Activated CD4-positive, alpha-beta T cell treated with anti-CD3 and anti-CD28 coated beads for 36 hours (primary cell): ENCODE measurements at regions not wholly inside any gene's neighbourhood (a gene's known extent, or its start where the extent isn't known, plus 50 kb on each side); places are given as distances from the start of the nearest gene placed in this dataset.

ENCODE experiments used
- ATAC-seq: fragments of 200-7000 bp; cut with Tn5 transposase; one replicate; pipeline ENCODE4 v1.10.0; 2021; ENCODE audit warnings: mild to moderate bottlenecking, moderate library complexity
- CTCF ChIA-PET: fragments of 350-600 bp; sonication (Branson Sonifier 250); formaldehyde crosslinking; loops from one replicate; lab custom pipeline; 2021; ENCODE audit warnings: antibody characterized with exemption; lab: Charles Lee
- POLR2A ChIA-PET: fragments of 350-600 bp; sonication (Branson Sonifier 250); formaldehyde crosslinking; loops from one replicate; lab custom pipeline; 2021; ENCODE audit warnings: antibody characterized with exemption, inconsistent platforms; lab: Charles Lee
- DNase-seq: peaks from one replicate; pipeline ENCODE4 v3.0.0-alpha.2; 2020
- H3K27ac Mint-ChIP-seq: one replicate; pipeline ENCODE4 v1.8.0; 2021; ENCODE audit warnings: mixed read lengths
- H3K27me3 Mint-ChIP-seq: one replicate; pipeline ENCODE4 v1.8.0; 2021; ENCODE audit warnings: mixed read lengths
- H3K36me3 Mint-ChIP-seq: one replicate; pipeline ENCODE4 v1.8.0; 2021; ENCODE audit warnings: low read depth, mixed read lengths
- H3K4me1 Mint-ChIP-seq: one replicate; pipeline ENCODE4 v1.8.0; 2021; ENCODE audit warnings: mixed read lengths
- H3K4me3 Mint-ChIP-seq: one replicate; pipeline ENCODE4 v1.8.0; 2021; ENCODE audit warnings: mild to moderate bottlenecking, moderate library complexity, mixed read lengths
- H3K9me3 Mint-ChIP-seq: one replicate; pipeline ENCODE4 v1.8.0; 2021; ENCODE audit warnings: low read depth, mixed read lengths
- intact Hi-C, 2 experiments: fragments of 100-400 bp; cut with DNase I in 1 of 2; cut with micrococcal nuclease in 1 of 2; formaldehyde crosslinking; loops; one replicate each; pipeline versions ENCODE4 v1.14.2 to v1.15.1; 2022 to 2024; cut with DNase I, micrococcal nuclease

DNA sequence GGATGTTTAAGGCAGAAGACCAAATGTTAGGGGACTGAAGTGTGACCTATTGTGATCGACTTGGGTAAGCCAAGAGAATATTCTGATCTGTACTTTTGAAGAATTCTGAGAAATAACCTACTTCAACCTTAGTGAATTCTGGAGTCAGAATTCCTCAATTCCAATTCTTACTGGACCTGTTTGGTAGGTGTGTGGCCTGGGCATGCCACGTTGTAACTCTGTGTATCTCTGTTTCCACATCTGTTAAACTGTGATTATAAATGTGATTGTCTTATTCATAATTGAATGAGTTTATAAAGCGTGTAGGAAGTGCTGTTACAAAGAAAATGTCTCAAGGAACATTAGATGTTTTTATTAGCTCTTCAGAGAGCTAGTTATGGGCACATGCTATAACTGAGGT is 64.5 kb downstream of the TUSC1 start:
- no peaks in the 10 kb centered on the region for H3K4me1 Mint-ChIP-seq
- H3K27ac Mint-ChIP-seq, result no peak overlapping the region
- ChIA-PET POLR2A (no interaction called here), CTCF (no interaction called here)
- ATAC-seq, result no peak
- peaks cover 2% of the 10 kb centered on the region for H3K36me3 Mint-ChIP-seq
- peaks cover 5% of the 10 kb centered on the region for H3K9me3 Mint-ChIP-seq
- intact Hi-C loops, result no loop called here
- H3K4me3 Mint-ChIP-seq, result no peak overlapping the region
- no peak for DNase-seq
- H3K27me3 Mint-ChIP-seq, result no peaks in the 10 kb centered on the region

DNA sequence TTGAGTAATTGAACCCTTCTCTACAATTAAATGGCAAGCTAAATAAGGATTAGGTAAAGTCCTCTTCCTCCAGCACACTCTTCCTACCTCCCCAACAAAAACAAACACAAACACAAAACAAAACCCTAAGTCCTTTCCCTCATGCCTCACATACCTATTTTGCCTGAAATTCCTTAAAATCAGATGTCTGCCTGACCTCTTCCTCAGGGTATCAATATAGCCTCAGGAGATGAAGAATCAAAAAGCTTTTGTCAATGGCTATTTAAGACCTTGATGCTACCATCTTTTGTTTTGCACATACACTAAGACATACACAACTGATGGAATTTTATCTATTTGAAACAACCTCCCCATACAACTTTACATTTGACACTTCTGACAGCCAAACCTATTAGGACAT is 75.1 kb downstream of the TUSC1 start:
- H3K4me3 Mint-ChIP-seq, result no peak overlapping the region
- no peaks in the 10 kb centered on the region for H3K4me1 Mint-ChIP-seq
- no peak for ATAC-seq
- peaks cover 7% of the 10 kb centered on the region for H3K9me3 Mint-ChIP-seq
- H3K27ac Mint-ChIP-seq, result no peak overlapping the region
- intact Hi-C loops, result no loop called here
- ChIA-PET POLR2A (no interaction called here), CTCF (no interaction called here)
- H3K27me3 Mint-ChIP-seq, result no peaks in the 10 kb centered on the region
- no peak for DNase-seq
- H3K36me3 Mint-ChIP-seq, result no peaks in the 10 kb centered on the region

DNA sequence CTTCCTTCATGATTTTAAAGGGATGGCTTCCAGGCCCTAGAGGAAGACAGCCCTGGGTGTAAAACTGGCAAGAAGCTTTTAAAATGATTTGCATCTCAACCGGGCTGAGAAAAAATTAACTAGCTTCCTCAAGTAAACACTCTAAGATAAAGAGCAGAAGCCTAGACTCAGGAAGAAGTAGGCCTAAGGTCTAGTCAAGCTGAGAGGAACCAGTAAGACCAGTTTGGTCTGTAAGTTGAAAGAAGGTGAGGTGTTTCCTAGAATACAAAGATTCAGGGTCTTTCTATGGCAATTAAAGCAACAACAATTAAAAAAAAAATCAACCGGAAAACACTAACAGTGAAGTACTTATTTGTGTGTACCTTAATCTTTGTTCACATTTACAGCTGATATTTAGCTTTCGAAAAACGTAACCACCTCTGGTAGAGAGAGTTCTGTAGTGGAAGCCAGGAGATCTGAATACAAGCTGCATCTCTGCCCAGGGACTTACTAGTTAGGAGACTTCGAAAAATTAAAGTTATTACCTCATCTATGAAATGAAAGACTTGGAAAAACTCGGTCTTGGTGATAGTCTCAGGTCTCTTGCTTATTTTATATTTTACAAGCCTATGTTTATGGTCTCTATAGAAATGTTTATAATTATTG is 75.7 kb downstream of the TUSC1 start:
- no peak for ATAC-seq
- ChIA-PET POLR2A (no interaction called here), CTCF (no interaction called here)

DNA sequence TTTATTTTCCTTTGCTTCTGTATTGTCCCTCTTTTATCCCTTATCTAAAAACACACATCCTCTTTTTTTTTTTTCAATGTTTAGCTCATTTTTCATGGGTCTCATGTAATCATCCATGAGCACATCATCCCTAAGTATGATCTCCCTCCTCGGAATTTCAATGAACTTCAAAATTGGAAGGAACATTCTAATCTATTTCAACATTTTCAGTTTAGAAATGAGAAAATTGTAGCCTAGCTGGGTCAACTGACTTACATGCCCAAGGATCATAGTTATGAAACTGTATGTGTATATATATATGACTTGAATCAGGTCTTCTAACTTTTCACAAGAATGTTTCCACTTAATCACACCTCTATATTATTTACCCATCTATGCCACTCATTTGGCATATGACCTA is 77.7 kb downstream of the TUSC1 start:
- H3K27ac Mint-ChIP-seq, result no peak overlapping the region
- no peaks in the 10 kb centered on the region for H3K36me3 Mint-ChIP-seq
- H3K27me3 Mint-ChIP-seq, result no peaks in the 10 kb centered on the region
- ATAC-seq, result no peak
- no peak for DNase-seq
- peaks cover 8% of the 10 kb centered on the region for H3K9me3 Mint-ChIP-seq
- POLR2A ChIA-PET, result no interaction called here
- H3K4me3 Mint-ChIP-seq, result no peak overlapping the region
- intact Hi-C loops, result no loop called here
- no peaks in the 10 kb centered on the region for H3K4me1 Mint-ChIP-seq
- CTCF ChIA-PET, result no interaction called here

More for the DNA sequence above, 75.7 kb downstream of the TUSC1 start:
- peaks cover 7% of the 10 kb centered on the region for H3K9me3 Mint-ChIP-seq
- intact Hi-C loops, result no loop called here
- no peaks in the 10 kb centered on the region for H3K36me3 Mint-ChIP-seq
- H3K4me1 Mint-ChIP-seq, result no peaks in the 10 kb centered on the region
- no peak overlapping the region for H3K4me3 Mint-ChIP-seq
- H3K27me3 Mint-ChIP-seq, result no peaks in the 10 kb centered on the region
- no peak overlapping the region for H3K27ac Mint-ChIP-seq
- DNase-seq, result no peak

DNA sequence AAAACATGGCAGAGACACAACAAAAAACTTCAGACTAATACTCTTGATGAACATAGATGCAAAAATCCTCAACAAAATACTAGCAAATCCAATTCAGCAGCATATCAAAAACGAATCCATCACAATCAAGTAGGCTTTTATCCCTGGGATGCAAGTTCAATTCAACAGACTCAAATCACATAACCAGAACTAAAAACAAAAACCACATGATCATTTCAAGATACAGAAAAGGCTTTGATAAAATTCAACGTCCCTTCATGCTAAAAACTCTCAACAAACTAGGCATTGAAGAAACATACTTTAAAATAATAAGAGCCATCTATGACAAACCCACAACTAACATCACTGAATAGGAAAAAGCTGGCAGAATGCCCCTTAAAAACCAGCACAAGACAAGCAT is 93.6 kb downstream of the TUSC1 start:
- H3K27me3 Mint-ChIP-seq, result no peaks in the 10 kb centered on the region
- intact Hi-C loops, result no loop called here
- ChIA-PET CTCF (no interaction called here), POLR2A (no interaction called here)
- peaks cover 23% of the 10 kb centered on the region for H3K9me3 Mint-ChIP-seq
- H3K36me3 Mint-ChIP-seq, result no peaks in the 10 kb centered on the region
- DNase-seq (no peak), ATAC-seq (no peak)
- no peak overlapping the region for H3K4me3 Mint-ChIP-seq
- no peaks in the 10 kb centered on the region for H3K4me1 Mint-ChIP-seq
- no peak overlapping the region for H3K27ac Mint-ChIP-seq

DNA sequence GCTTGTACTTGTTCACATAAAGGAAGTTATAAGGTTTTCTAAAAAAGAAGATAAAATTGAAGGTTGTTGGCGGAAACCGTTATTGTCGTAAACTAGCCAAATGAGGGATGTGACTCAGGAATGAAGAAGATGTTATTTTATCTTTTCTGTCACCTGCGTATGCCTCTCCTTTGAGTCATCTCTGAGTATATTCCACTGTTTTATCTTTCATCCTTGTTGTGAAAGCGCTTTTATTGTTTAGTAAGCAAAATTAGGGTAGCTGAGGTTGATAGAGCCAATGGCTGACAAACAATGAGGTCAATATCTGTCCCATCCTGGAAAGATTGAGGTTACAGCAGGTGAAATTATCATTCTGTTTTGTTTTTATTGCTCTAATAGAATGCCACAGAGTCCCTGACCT is 105.0 kb downstream of the TUSC1 start:
- ATAC-seq, result no peak
- Mint-ChIP-seq H3K27ac (no peak overlapping the region), H3K4me1 (no peaks in the 10 kb centered on the region), H3K9me3 (peaks cover 4% of the 10 kb centered on the region), H3K4me3 (no peak overlapping the region), H3K27me3 (no peaks in the 10 kb centered on the region), H3K36me3 (no peaks in the 10 kb centered on the region)
- ChIA-PET POLR2A (no interaction called here), CTCF (interaction anchor here (0.6 kb wide), 1 partner anchor 356 kb away, joined by 3 read pairs; no protein-coding TSS in a partner anchor)
- no peak for DNase-seq
- intact Hi-C loops, result no loop called here

DNA sequence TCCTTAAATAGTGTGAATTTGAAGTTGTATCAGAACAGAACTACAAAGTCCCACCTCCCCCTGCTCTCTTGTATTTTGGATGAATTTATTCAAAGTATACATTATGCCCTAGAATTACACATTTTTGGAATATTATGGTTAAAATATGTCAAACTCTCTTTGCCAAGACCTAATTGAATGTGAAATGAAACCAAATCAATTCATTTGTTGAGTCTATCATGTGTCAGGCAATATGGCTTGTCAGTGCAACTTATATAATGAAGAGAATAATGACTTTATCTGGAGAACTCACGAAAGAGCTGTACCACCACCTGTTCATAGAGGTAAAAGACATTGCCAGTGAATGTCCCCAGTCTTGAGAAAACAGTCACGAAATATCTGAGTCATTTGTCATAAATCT is 106.8 kb downstream of the TUSC1 start:
- Mint-ChIP-seq H3K27me3 (no peaks in the 10 kb centered on the region), H3K9me3 (peaks cover 4% of the 10 kb centered on the region), H3K27ac (no peak overlapping the region), H3K4me3 (no peak overlapping the region), H3K4me1 (no peaks in the 10 kb centered on the region), H3K36me3 (no peaks in the 10 kb centered on the region)
- ChIA-PET CTCF (no interaction called here), POLR2A (no interaction called here)
- DNase-seq, result no peak
- intact Hi-C loops, result no loop called here
- ATAC-seq, result no peak

DNA sequence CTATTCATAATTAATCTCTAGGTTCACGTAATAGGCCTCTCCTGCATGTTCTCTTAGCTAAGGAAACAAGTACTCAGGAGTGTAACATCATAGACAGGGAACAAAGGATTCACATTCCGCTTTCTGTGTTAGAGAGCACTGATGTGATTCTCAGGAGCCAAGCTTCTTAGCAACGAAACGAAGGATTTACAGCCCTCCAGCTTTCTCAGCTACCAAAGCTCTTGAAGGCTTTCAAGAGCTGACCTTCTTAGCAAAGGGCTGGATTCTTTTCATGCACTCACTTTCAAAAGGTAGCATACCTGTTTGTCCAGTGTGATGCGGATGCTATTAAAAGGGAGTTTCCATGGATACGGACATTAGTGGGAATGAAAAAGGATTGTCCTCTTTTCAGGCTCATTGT is 107.4 kb downstream of the TUSC1 start:
- intact Hi-C loops, result no loop called here
- DNase-seq (no peak), ATAC-seq (no peak)
- Mint-ChIP-seq H3K9me3 (peaks cover 4% of the 10 kb centered on the region), H3K4me1 (no peaks in the 10 kb centered on the region), H3K27ac (no peak overlapping the region), H3K27me3 (no peaks in the 10 kb centered on the region), H3K4me3 (no peak overlapping the region), H3K36me3 (no peaks in the 10 kb centered on the region)
- ChIA-PET POLR2A (no interaction called here), CTCF (no interaction called here)

DNA sequence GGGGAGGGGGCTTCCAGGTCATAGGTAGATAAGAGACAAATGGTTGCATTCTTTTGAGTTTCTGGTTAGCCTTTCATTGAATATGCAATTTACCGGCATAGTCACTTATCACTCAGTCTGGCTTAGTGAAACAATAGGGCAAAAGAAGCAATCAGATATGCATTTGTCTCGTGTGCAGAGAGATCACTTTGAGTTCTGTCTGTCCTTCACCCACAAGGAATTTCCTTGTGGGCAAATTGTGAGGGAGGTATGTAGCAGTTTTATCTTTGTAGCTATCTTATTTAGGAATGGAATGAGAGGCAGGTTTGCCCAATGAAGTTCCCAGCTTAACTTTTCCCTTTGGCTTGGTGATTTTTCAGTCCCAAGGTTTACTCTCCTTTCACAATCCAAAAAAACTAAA is 116.1 kb downstream of the TUSC1 start:
- Mint-ChIP-seq H3K4me1 (no peaks in the 10 kb centered on the region), H3K9me3 (peaks cover 13% of the 10 kb centered on the region), H3K27me3 (no peaks in the 10 kb centered on the region), H3K27ac (no peak overlapping the region), H3K36me3 (no peaks in the 10 kb centered on the region), H3K4me3 (no peak overlapping the region)
- no peak for DNase-seq
- POLR2A ChIA-PET, result no interaction called here
- ATAC-seq, result no peak
- CTCF ChIA-PET, result no interaction called here
- intact Hi-C loops, result no loop called here

DNA sequence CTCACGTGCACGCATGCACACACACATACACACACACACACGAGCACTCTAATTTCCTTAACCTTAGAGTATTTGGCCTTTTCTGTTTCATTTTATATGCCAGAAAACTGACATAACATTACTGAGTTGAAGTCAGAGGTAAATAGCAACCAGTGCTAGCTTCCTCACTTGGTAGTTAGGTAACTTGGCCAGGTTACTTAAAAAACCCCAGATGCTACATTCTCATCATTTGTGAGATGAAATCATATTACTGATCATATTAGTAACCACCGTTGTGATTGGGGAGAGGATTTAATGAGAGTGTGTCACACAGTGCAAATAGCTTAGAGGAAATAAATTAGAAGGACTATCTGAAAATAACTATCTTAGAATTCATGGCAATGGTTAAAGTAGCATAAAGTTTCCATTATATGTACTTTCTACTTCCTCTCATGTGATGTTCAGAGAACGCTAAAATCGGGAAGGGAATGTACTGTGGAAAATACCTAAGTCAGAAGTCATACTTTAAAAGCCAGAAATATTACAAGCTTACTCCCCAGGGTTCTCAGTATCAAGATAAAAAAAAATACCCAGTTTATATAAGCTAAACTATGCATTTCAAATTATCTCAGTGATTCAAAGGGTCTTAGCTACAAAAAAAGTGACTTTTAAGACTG is 120.5 kb downstream of the TUSC1 start:
- POLR2A ChIA-PET, result no interaction called here
- H3K4me3 Mint-ChIP-seq, result no peak overlapping the region
- H3K27me3 Mint-ChIP-seq, result no peaks in the 10 kb centered on the region
- DNase-seq (no peak), ATAC-seq (no peak)
- H3K4me1 Mint-ChIP-seq, result no peaks in the 10 kb centered on the region
- CTCF ChIA-PET, result interaction anchor here (0.5 to 0.7 kb wide), 2 partner anchors 32 to 113 kb away, joined by 3 read pairs; no protein-coding TSS in a partner anchor
- peaks cover 6% of the 10 kb centered on the region for H3K9me3 Mint-ChIP-seq
- no peaks in the 10 kb centered on the region for H3K36me3 Mint-ChIP-seq
- no peak overlapping the region for H3K27ac Mint-ChIP-seq
- intact Hi-C loops, result no loop called here

DNA sequence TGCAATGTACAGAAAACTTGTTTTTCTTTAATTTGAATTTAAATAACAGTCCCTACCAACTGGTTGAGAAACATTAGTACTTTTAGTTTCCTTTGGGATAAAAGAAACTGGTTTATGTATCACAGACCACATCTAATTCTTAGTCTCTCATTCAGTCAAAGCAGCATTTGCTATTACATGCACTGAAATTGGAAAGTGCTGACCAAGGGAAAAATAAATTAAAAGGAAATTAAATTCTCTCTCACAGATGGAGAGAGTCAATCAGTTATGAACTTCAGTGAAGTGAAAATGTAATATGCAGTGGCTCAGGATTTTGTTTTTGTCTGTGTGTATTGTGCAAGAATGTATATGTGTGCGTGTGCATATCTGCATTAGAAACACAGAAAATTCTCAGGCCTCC is 121.7 kb downstream of the TUSC1 start:
- H3K27me3 Mint-ChIP-seq, result no peaks in the 10 kb centered on the region
- H3K4me1 Mint-ChIP-seq, result no peaks in the 10 kb centered on the region
- H3K9me3 Mint-ChIP-seq, result peaks cover 5% of the 10 kb centered on the region
- DNase-seq (no peak), ATAC-seq (no peak)
- intact Hi-C loops, result no loop called here
- POLR2A ChIA-PET, result no interaction called here
- no peaks in the 10 kb centered on the region for H3K36me3 Mint-ChIP-seq
- H3K4me3 Mint-ChIP-seq, result no peak overlapping the region
- H3K27ac Mint-ChIP-seq, result no peak overlapping the region
- CTCF ChIA-PET, result no interaction called here

DNA sequence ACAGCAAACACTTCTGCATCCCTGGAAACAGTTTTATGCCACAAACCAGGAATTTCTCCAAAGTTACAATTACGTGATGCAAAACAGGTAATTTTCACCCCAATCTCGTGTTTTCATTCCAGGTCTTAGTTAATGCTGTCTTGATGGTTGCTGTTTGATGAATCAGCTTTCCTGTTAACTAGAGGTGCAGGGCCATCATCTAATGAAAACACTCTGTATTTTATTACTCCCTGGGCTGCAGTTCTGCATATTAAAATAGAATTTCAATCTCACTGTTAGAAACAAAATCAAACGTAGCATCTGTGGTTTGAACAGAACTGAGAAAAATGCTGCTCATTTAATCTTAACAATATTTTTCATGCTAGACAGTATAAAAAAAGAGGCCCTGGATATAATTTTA is 129.4 kb downstream of the TUSC1 start:
- DNase-seq (no peak), ATAC-seq (no peak)
- Mint-ChIP-seq H3K27me3 (no peaks in the 10 kb centered on the region), H3K9me3 (no peaks in the 10 kb centered on the region), H3K4me3 (no peak overlapping the region), H3K4me1 (no peaks in the 10 kb centered on the region), H3K36me3 (no peaks in the 10 kb centered on the region), H3K27ac (no peak overlapping the region)
- ChIA-PET POLR2A (no interaction called here), CTCF (no interaction called here)
- intact Hi-C loops, result no loop called here
